ENCODE measurements at regions not wholly inside any gene's neighbourhood (a gene's known extent, or its start where the extent isn't known, plus 50 kb on each side); places are given as distances from the start of the nearest gene placed in this dataset.
"Not testable (repeated sequence)": the region's sequence is repeated elsewhere in the genome, so short reads cannot be mapped to it uniquely, and the experiment has no call there.

DNA sequence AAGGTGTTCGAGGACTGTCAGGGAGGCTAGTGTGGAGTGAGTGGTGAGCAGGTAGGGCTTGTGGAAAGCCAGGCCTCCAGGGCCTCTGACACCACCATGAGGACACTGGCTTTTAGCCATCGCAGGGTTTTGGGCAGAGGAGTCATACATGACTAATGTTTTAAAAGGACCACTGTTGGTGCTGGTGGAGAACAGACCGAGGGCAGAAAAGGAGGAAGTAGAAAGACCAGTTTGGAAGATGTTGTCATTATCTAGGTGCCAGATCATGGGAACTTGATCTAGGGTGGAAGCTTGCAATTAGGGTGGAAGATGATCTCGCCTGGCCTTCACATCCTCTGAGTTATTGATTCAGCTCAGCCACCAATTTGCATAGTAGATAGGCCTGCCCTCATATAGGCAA, 144.2 kb downstream of the C12orf75 start:
- intact Hi-C loops (cut with DNase I, micrococcal nuclease), result no loop called here
- ATAC-seq (no peak), DNase-seq (no peak)

DNA sequence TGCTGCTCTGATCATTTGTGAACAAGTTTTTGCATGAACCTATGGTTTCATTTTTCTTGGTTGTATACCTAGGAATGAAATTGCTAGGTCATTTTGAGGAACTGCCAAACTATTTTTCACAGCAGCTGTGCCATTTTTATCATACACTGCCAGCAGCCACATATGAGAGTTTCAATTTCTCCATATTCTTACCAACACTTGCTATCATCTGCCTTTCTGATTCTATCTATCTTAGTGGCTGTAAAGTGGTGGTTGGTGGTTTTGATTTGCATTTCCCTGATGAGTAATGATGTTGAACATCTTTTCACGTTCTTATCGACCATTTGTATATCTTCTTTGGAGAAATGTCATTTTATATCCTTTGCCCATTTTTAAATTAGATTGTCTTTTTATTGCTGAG, 146.1 kb downstream of the C12orf75 start:
- DNase-seq, result no peak
- ATAC-seq, result no peak
- intact Hi-C loops (cut with DNase I, micrococcal nuclease), result no loop called here

DNA sequence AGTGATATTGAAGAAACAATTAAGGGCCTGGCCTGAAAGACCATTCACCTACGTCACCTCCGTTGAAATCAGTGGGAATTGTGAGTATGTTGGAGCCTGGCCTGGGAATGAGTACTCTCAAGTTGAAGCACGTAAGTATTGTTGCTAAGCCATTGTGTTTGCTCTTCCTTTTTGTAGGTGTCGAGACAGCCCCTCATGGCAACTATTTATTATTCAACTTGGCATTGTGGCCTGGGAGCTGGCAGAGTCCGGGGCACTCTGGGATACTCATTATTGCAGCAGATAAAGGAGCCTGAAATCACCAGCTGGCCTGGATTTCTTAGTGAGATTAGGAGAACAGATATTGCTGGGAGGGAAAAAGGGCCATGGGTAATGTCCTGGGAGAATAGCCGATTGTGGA, 147.4 kb downstream of the C12orf75 start:
- ATAC-seq (no peak), DNase-seq (no peak)
- intact Hi-C loops (cut with DNase I, micrococcal nuclease), result no loop called here

DNA sequence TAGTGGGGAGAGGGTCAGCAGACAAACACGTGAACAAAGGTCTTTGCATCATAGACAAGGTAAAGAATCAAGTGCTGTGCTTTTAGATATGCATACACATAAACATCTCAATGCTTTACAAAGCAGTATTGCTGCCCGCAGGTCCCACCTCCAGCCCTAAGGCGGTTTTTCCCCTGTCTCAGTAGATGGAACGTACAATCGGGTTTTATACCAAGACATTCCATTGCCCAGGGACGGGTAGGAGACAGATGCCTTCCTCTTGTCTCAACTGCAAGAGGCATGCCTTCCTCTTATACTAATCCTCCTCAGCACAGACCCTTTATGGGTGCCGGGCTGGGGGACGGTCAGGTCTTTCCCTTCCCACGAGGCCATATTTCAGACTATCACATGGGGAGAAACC, 148.3 kb downstream of the C12orf75 start:
- ATAC-seq; DNase-seq; intact Hi-C loops (cut with DNase I, micrococcal nuclease): not testable (repeated sequence)

DNA sequence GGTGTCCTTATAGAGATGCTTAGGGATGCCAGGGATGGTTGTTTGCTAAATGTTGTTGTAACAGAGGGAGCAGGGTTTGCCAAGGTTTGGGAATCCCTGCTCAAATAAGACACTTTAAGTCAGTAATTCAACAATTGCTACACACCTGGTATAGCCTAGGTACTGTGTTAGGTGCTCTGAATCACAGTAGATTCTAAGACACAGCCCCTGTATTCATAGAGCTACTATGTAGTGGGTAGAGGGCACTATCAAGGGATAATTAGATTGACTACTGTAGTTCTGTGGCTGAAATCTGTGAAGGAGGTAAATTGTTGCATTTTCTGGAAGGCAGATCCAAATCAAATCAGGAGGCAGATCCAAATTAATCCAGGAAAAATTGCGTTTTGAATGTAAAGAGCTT, 149.2 kb downstream of the C12orf75 start:
- no peak for DNase-seq
- intact Hi-C loops (cut with DNase I, micrococcal nuclease), result no loop called here
- no peak for ATAC-seq

DNA sequence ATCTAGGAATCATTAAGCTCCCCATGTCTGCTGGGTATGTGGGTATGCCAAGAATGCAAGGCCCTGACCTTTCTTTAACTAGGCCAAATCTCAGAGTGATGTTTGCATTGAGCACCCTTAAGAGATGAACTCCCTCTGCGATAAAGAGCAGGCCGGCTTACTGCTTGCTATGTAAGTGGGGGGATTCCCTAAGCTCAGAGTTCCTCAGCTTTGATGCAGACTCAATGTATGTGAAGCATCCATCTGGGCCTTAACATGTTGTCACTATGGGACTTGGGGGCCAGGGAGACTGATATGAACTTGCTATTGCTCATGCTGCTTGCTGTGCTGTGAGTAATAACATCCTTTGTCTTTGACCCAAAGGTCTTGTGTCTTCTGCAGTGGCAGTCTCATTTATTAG, 149.7 kb downstream of the C12orf75 start:
- DNase-seq (no peak), ATAC-seq (no peak)
- intact Hi-C loops (cut with DNase I, micrococcal nuclease), result no loop called here

DNA sequence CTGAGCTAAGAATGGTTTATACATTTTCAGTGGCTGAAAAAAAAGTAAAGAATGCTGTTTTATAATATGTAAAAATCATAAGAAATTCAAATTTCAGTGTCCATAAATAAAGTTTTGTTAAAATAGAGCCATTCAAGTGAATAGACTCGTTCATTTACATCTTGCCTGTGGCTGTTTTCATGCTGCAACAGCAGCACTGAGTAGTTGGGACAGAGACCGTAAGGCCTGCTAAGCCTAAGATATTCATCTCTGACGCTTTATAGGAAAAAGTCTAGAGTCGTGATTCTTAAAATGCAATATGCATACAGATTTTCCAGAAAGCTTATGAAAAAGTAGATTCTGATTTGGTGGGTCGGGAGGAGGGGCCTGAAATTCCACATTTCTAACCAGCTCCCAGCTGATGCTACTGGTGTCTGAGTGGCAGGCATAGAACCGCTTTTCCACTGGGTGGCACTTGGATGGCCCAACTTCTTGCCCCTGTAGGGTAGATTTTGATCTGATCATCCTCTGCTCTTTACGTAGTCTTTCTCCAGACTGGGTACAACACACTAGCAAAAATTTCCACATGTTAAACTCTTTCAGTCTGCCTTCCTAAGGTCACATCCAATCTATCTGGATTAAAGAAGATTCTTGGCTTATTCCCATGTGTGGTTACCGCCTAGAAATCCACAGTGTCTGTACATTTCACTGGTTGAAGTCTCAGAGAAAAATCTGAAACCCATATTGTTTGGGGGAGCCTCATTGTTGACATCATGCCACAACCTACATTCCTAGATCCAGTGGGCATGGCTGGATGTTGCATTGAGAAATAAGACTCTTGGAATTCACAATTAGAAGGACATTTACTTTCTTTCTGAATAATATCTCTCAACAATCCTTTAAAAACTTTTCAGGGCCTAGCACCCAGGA, 151.2 kb downstream of the C12orf75 start:
- DNase-seq (no peak), ATAC-seq (no peak)
- intact Hi-C loops (cut with DNase I, micrococcal nuclease), result no loop called here

DNA sequence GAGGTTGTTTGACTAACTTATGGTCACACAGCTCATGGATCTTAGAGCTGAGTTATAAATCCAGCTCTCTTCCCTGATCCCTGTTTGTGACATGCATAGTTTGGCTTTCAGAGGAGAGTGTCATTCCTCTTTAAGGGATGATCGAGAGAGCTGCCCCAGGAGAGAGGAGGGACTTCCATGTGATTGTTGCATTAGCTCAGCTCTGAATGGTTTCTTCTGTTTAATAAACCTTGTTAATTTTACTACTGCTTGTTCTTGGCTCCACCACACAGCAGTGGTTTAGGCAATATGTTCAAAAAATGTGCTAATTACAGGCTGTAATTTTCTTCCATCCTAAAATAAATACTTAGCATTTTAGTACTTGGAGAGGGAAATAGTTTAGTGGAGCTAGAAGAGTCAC, 152.5 kb downstream of the C12orf75 start:
- ATAC-seq, result no peak
- intact Hi-C loops (cut with DNase I, micrococcal nuclease), result no loop called here
- no peak for DNase-seq

DNA sequence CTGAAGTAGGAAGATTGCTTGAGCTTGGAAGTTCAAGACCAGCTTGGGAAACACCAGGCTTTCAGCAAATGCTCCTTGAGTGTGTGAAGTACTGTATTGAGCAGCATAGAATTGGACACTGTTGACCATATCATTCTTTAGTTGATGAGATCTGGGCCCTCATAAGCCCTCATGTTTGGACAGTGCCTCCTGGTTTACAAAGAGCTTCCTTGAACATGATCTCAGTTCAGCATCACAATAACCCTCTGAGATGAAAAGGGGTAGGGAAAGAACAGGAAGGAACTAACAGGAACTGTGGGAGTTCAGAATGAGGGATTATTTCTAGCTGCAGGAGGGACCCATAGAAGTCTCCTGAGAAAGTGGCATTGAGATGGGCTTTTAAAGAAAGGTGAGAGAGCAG, 153.2 kb downstream of the C12orf75 start:
- ATAC-seq (no peak), DNase-seq (no peak)
- intact Hi-C loops (cut with DNase I, micrococcal nuclease), result no loop called here

DNA sequence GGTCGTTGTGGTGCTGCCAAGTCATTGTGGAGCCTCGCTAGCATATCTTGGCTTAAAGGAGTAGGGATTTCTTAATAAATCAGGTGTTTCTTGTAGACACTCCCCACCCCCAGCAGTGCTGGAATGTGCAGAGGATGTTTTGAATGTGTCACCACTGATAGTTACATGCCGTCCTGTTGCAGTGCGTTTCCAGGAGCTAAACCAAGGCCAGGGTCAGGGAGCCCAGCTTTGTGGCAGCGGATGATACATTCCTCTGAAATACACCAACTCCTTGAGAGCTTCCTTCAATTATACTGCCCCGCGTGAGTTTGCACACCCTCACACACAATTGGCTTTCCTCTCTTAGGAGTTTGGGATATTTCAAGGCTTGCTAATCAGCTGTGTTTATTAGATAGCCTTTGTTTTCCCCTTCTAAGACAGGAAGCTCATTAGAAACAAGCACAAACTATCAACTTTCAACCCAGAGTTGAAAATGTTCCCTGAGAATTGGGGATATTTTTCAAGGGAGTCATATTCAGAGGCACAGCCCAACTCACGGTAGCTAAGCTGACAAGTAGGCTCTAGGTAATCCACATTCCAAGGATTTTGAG, 154.9 kb downstream of the C12orf75 start:
- DNase-seq, result no peak
- intact Hi-C loops (cut with DNase I, micrococcal nuclease), result no loop called here
- no peak for ATAC-seq

DNA sequence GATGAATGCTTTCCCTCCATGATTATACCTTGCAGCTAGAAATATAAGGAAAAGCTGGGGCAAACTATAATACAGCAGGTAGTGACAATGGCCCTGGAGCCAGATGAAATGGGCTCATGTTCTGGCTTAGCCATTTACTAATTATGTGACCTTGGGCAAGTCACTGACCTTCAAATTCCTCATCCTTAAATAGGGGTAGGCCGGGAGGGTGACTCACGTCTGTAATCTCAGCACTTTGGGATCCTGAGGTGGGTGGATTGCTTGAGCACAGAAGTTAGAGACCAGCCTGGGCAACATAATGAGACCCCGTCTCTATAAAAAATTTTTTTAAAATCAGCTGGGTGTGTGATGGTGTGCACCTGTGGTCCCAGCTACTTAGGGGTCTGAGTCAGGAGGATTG, 155.4 kb downstream of the C12orf75 start:
- DNase-seq, result no peak
- intact Hi-C loops (cut with DNase I, micrococcal nuclease), result no loop called here
- no peak for ATAC-seq

DNA sequence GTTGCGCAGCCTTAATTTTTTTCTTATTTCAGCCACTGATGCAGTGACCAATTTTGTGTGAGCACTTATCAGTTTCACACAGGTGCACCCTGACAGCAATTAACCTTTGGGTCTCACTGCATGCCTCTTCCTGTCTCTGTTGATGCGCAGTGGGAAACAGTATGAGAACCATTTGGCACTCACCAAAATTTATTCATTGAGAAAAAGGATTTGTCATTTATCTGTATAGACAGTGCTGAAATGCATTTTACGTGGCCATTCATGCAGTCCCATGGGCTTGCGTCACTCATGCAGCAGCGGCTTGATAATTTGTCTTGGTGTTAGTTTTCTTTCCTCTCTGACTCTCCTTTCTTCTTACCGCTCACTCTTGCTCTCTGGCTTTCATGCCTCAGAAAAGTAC, 157.5 kb downstream of the C12orf75 start:
- ATAC-seq (no peak), DNase-seq (no peak)
- intact Hi-C loops (cut with DNase I, micrococcal nuclease), result no loop called here

DNA sequence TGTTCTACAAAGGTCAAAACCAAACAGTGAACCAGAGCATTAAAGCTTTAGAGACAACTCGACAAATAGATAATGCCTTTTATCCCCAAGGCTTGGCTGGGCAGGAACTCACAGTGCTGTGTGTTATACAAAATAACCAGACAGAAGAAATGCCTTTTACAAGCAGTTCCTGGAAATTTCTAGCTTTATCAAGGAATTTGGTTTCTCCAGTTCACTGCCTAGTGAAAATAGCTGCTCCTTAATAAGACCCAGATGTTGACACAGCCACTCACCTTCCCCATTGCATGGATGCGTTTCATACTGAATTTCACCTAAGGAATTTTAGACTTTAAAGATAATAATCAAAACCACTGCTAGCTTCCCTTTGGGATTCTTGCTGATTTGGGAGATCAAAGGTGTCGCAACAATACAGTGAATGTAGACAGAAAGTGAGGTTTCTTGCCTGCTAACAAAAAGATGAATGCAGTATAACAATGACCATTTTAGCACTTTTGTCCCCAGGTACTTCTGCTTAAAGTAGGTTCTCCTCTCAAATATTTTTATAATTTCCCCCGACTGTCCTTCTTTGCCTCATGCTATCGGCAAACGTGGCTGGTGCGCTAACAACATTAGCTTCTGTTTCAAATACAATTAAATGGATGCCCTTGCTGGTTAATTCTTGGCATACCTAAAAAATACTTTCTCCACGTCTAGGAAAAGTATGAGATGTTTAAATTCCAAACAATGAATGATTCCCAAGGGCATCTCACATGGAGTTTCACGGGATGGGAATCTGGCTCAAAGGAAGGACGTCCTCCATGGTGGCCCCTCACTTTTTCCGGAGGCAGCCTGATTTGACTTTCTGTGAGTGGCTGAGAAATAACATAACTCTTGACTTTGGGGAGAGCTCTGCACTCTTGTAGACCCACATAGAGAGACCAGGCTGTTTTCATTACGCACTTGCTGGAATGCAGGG, 162.4 kb downstream of the C12orf75 start:
- no peak for ATAC-seq
- no peak for DNase-seq
- intact Hi-C loops (cut with DNase I, micrococcal nuclease), result no loop called here

DNA sequence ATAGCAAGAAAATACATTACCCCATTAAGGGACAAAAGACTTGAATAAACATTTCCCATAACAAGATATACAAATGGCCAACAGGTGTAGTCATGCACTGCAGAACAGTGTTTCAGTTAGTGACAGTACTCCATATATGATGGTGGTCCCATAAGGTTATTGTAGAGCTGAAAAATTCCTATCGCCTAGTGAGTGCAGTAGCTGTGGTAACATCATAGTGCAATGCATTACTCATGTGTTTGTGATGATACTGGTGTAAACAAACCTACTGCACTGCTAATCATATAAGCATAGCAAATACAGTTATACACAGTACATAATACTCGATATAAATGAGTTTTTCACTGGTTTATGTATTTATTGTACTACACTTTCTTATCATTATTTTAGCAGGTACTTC, 168.7 kb downstream of the C12orf75 start:
- ATAC-seq (no peak), DNase-seq (no peak)
- intact Hi-C loops (cut with DNase I, micrococcal nuclease), result no loop called here

DNA sequence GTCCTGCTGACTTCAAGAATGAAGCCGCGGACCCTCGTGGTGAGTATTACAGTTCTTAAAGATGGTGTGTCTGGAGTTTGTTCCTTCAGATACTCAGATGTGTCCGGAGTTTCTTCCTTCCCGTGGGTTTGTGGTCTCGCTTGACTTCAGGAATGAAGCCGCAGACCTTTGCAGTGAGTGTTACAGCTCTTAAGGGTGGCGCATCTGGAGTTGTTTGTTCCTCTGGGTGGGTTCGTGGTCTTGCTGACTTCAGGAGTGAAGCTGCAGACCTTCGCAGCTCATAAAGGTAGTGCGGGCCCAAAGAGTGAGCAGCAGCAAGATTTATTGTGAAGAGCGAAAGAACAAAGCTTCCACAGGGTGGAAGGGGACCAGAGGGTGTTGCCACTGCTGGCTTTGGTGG, 170.2 kb downstream of the C12orf75 start:
- DNase-seq; intact Hi-C loops (cut with DNase I, micrococcal nuclease); ATAC-seq: not testable (repeated sequence)

DNA sequence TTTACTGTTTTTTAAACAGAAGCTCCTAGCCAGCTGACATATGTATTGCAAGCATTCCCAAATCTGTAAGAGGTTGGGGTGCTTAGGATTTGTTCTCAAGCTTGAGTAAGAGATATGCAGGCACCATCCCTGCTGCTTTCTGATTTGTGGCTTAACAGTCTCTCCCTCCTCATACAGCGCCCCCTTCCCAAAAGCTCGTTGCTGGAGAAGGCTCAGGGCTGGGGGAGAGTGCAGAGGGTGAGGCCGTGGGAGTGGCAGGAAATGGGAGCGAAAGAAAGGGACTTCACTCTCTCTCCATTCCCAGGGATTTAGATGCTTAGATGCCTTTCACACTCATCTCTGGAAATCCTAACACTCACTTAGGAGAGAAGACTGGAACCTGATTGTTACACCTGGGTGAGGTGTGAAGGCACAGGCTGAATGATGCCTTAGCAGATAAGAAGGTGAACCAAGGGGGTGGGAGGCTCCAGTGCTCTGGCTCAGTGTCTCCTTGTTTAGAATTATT, 172.0 kb downstream of the C12orf75 start:
- intact Hi-C loops (cut with DNase I, micrococcal nuclease), result no loop called here
- no peak for DNase-seq
- no peak for ATAC-seq

DNA sequence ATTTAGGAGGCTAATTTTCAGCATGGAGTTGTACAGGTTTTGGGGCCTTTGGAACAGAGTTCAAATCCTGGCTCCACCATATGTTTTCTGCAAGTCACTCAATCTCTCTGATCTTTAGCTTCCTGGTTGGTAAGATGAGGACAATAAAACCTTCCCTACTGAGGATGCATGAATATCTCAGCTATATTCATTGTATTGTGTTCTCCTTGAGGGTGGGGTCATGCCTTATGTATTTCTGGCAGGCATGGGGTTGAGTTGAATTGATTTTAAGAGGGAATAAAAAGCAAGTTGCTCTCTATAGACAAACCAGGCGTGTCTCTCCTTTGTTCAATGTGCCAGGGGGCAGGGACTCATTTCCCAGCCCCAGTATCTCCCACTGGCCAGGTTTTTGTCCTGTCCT, 173.1 kb downstream of the C12orf75 start:
- DNase-seq (no peak), ATAC-seq (no peak)
- intact Hi-C loops (cut with DNase I, micrococcal nuclease), result no loop called here

DNA sequence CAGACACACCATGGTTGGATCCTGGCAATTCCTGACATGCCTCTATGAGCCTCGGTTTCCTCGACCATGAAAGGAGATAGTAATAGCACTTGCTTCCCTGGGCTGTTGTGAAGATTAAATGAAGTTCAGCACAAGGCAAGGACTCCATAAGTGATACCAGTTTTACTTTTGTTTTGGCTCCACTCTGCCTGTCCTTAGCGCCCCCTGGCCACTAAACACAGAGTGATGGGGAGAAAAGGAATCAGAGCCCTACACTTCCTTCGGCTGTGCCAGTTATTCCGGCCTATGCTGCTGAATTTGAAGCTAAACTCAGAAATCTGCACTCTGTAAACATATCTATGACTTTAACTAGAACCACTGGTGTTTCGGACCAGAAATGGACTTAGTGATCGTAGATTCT, 173.8 kb downstream of the C12orf75 start:
- ATAC-seq, result no peak
- intact Hi-C loops (cut with DNase I, micrococcal nuclease), result no loop called here
- no peak for DNase-seq

DNA sequence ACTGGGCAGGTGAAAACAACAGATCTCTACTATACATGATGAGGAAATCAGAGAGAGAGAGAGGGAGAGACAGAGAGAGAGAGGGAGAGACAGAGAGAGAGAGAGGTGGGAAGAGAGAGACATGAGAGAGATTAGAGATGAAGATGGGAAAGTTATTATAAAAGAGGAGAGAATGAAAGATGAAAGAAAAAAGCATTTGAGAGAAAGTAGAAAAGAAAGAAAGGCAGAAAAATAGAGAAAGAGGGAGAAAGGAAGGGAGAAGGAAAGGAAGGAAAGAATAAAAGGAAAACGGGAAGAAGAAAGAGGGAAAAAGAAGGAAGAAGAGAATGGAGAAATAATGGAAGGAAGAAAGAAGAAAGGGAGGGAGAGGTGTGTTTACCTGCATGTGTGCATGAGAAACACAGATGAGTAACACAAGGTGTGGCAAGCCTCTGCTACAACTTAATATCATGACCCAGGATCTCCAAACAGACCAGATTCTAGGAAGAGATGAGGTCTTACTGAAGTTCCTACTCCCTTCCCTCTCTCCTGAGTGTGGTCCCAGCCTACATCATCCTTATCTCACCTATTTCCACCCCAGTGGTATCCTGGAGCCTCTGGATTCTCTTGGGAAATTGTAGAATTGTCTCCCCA, 176.3 kb downstream of the C12orf75 start:
- DNase-seq (no peak), ATAC-seq (no peak)
- intact Hi-C loops (cut with DNase I, micrococcal nuclease), result no loop called here

Measured in left colon (tissue), 2 donors.